HT1080 (cell line): ENCODE measurements at regions not wholly inside any gene's neighbourhood (a gene's known extent, or its start where the extent isn't known, plus 50 kb on each side); places are given as distances from the start of the nearest gene placed in this dataset.

Experiments
- DNase-seq: peaks from one replicate; pipeline ENCODE4 v3.0.0-alpha.2; 2015; ENCODE audit warnings: low read depth

- no peak for DNase-seq
These were observed 103.4 kb upstream of the ITGA6 start for GRCh38 chr2:172323861-172324597.

- DNase-seq: no peak
These were observed 101.2 kb upstream of the ITGA6 start for GRCh38 chr2:172326211-172326509.

GRCh38 chr2:172328103-172328841 is 99.1 kb upstream of the ITGA6 start:
- DNase-seq: no peak

- DNase-seq: no peak
These were observed 98.0 kb upstream of the ITGA6 start for GRCh38 chr2:172329416-172329773.

GRCh38 chr2:172329774-172330671 is 97.4 kb upstream of the ITGA6 start:
- DNase-seq: no peak

- no peak for DNase-seq
These were observed 94.9 kb upstream of the ITGA6 start for GRCh38 chr2:172332507-172332906.

- no peak for DNase-seq
These were observed 94.0 kb upstream of the ITGA6 start for GRCh38 chr2:172333235-172333977.

GRCh38 chr2:172333978-172334330 is 93.4 kb upstream of the ITGA6 start:
- DNase-seq: no peak

- no peak for DNase-seq
These were observed 92.4 kb upstream of the ITGA6 start for GRCh38 chr2:172334988-172335387.

- DNase-seq: no peak
These were observed 91.7 kb upstream of the ITGA6 start for GRCh38 chr2:172335736-172336135.

- DNase-seq: no peak
These were observed 90.7 kb upstream of the ITGA6 start for GRCh38 chr2:172336681-172337080.

GRCh38 chr2:172339371-172340010 is 87.9 kb upstream of the ITGA6 start:
- DNase-seq: peak; percentile 42

GRCh38 chr2:172340394-172340793 is 87.0 kb upstream of the ITGA6 start:
- peak; percentile 29 for DNase-seq

- no peak for DNase-seq
These were observed 85.3 kb upstream of the ITGA6 start for GRCh38 chr2:172342078-172342477.

GRCh38 chr2:172342611-172343010 is 84.8 kb upstream of the ITGA6 start:
- no peak for DNase-seq

GRCh38 chr2:172344159-172344558 is 83.2 kb upstream of the ITGA6 start:
- no peak for DNase-seq

- peak; percentile 78 for DNase-seq
These were observed 81.3 kb upstream of the ITGA6 start for GRCh38 chr2:172345956-172346555.

- no peak for DNase-seq
These were observed 78.7 kb upstream of the ITGA6 start for GRCh38 chr2:172348555-172349288.

GRCh38 chr2:172350839-172351479 is 76.4 kb upstream of the ITGA6 start:
- no peak for DNase-seq
